Jurkat, Clone E6-1 (cell line): ENCODE measurements at regions not wholly inside any gene's neighbourhood (a gene's known extent, or its start where the extent isn't known, plus 50 kb on each side); places are given as distances from the start of the nearest gene placed in this dataset.

Experiments
- DNase-seq: peaks from one replicate; pipeline ENCODE4 v3.0.0-alpha.2; 2011; ENCODE audit warnings: low read depth, low spot score
- H3K4me3 ChIP-seq: 2 replicates; pipeline ENCODE4 v1.5.1; 2011; ENCODE audit warnings: mild to moderate bottlenecking, low read length, control low read depth, moderate library complexity

GRCh38 chr5:174159327-174160114, 114.0 kb downstream of the NSG2 start:
- H3K4me3 ChIP-seq, result no peak overlapping the region
- DNase-seq, result no peak

- no peak for DNase-seq
- H3K4me3 ChIP-seq, result no peak overlapping the region
Observed at GRCh38 chr5:174165406-174165805, 119.9 kb downstream of the NSG2 start.

GRCh38 chr5:174166231-174167079, 120.9 kb downstream of the NSG2 start:
- no peak for DNase-seq
- no peak overlapping the region for H3K4me3 ChIP-seq

- no peak overlapping the region for H3K4me3 ChIP-seq
- DNase-seq, result no peak
Observed at GRCh38 chr5:174167080-174167910, 121.8 kb downstream of the NSG2 start.

DNA sequence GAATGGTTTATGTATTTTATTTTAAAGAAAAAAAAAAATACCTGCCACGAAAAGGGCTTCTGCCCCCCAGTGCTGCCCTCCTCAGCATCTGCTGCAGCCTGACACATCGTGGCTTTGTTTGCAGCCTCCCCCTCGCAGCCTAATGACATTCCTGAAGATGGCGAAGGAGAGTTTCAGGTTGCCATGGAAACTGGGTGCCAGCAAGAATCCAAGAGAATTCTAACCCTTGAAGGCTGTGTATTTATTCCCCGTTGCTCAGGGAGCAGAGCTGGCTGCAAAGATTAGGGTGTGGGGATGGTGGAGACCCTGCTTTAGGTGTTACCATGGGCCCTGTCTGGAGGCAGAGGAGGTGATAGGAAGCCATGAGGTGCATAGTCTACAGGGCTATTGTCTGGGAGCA, 126.6 kb downstream of the NSG2 start:
- no peak overlapping the region for H3K4me3 ChIP-seq
- DNase-seq, result no peak

DNA sequence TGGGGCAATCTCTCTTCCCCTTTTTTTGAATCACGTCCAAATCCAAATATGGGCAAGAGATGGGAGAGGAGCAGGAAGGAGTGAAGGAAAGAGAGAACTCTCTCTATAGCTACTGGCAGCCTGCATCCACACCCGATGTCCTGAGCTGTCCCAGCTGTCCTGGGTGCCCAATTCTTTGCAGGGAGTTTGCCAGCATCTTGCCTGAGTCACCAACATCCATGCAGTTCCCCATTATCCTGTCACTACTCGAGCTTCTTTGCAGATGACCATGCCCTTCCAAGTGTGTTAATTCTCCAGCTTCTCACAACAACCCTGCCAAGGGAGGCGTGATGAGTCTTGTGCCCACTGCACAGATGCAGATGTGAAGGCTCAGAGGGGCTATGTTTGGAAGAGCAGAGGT, 127.1 kb downstream of the NSG2 start:
- DNase-seq, result no peak
- no peak overlapping the region for H3K4me3 ChIP-seq

DNA sequence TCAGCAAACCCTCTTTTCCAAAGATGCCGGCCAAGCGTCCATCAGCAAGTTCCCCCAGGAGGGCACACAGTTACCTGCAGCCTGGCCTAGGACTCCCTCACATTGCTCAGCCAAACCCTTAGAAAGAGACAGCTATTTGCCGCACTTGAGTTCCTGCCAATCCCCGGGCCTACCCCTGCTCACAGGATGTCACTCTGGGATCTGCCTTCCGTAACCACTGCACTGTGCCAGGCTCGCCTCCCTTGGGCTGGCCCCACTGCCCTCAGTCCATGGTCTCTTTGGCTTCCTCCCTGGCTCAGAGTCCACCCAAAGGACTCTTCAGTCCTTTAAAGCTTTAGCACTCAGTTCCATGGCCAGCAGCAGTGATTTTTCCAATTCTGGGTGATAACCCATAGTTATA, 128.3 kb downstream of the NSG2 start:
- H3K4me3 ChIP-seq, result no peak overlapping the region
- no peak for DNase-seq

DNA sequence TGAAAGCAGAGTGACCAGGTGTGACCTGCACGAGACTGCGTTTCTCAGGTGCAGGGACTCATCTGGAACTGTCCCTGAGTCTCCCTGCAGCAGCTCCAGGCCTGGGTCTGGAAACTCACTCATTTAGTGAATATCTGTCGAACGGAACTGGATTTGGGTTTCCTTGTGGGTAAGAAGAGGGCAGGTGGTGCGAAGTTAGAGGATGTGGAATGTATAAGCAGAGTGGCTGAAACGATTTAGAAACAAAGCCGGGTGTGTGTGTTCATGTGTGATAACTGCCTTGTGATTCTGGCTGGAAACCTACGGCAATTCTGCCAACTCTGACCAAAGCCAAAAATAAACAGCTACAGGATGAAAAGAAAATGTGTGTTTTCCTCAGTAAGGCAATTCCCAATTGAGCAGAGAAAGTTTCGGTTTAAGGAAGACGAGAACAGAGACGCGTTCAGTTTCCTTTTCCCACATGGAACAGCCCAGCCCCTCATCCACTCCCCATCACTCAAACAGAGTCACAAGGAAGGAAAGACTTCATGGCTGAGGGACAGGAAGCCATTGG, 130.3 kb downstream of the NSG2 start:
- no peak for DNase-seq
- no peak overlapping the region for H3K4me3 ChIP-seq

DNA sequence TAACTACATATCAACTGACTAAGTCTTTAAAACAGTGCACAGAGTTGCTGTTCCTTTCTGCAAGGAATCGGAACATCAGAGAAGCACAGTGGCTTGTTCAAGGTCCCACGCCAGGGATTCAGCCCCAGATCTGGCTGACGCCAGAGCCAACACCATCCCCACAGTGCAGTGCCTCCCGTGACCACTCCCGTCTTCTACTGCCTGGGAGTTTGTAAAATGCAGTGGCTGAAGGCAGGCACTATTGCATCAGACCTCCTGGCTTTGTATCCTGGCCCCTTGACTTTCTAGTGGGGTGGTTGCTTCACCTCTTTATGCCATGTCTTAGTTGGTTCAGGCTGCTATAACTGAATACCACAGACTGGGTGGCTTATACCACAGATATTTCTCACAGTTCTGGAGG, 131.0 kb downstream of the NSG2 start:
- DNase-seq, result no peak
- no peak overlapping the region for H3K4me3 ChIP-seq

GRCh38 chr5:174177531-174177930, 132.0 kb downstream of the NSG2 start:
- DNase-seq, result no peak
- H3K4me3 ChIP-seq, result no peak overlapping the region

DNA sequence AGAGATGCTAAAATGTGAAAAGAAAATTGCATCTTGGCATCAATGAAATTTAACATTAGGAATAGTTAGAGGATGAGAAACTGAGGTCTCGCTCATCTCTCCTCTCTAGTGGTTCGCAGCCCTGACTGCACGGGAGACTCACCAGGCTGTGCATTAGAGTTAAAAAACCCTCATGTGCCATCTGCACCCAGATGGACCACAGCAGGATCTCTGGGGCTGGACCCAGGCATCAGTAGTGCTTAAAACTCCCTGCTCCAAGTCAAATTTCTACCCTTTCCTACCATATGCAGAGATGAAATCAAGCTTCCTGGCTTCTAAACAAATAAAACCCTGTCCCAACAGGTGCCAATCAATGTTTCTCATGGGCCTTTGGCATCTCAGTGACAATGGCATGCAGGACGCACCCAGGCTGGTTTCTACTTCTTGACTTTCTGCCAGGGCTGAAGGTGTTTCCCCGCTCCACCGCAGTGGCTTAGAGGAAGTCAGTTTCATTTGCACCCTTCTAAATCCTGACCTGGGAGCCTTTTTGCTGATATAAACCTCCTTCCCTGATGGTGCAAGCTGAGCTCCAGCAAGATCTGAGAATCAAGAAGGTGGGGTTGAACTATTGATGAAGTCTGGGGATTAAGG, 132.6 kb downstream of the NSG2 start:
- no peak for DNase-seq
- H3K4me3 ChIP-seq, result no peak overlapping the region

GRCh38 chr5:174180639-174181038, 135.1 kb downstream of the NSG2 start:
- H3K4me3 ChIP-seq, result no peak overlapping the region
- DNase-seq, result no peak

GRCh38 chr5:174182111-174182510, 136.6 kb downstream of the NSG2 start:
- DNase-seq, result no peak
- no peak overlapping the region for H3K4me3 ChIP-seq

DNA sequence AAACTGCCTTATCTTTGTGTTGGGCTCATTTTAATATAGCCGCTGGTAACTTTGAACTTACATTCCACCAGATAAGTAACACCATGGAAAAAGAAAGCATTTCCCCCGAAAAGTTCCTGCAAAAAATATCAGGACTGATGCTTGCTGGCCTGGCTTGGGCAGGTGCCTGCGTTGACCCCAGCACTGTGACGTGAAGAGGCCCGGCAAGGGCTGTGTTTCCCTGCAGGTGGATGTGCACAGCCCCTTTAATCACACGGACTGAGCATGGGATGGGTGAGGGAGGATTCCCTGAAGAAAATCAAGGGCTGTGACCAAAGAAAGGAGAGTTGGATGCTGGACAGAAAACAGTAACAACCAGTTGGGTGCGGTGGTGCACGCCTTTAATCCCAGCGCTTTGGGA, 138.2 kb downstream of the NSG2 start:
- no peak overlapping the region for H3K4me3 ChIP-seq
- no peak for DNase-seq

- DNase-seq, result no peak
- no peak overlapping the region for H3K4me3 ChIP-seq
Observed at GRCh38 chr5:174185506-174185905, 140.0 kb downstream of the NSG2 start.

GRCh38 chr5:174186096-174186695, 140.7 kb downstream of the NSG2 start:
- no peak overlapping the region for H3K4me3 ChIP-seq
- no peak for DNase-seq

GRCh38 chr5:174187001-174187400, 141.5 kb downstream of the NSG2 start:
- DNase-seq, result no peak
- H3K4me3 ChIP-seq, result no peak overlapping the region

GRCh38 chr5:174187481-174187880, 142.0 kb downstream of the NSG2 start:
- no peak for DNase-seq
- no peak overlapping the region for H3K4me3 ChIP-seq

DNA sequence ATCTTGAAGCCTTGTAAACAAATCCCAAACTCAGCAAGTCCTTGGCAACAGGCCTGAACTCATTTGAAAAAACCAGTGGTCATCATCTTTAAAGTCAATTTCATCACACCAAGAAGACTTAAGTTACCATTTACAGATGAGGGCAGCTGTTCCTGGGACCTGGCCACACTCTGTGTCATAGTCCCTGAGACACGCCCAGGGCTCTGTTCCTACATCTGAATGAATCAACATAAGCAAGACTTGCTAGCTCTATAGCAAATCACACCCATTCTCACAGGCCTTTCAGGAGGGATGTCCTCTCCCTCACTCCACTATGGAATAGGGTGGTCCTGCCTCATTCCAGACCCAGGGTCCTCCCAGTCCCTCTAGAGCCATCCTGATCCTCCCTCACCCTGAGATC, 142.8 kb downstream of the NSG2 start:
- DNase-seq, result no peak

More for the DNA sequence above, 142.8 kb downstream of the NSG2 start:
- H3K4me3 ChIP-seq, result no peak overlapping the region
